ENCODE measurements at regions not wholly inside any gene's neighbourhood (a gene's known extent, or its start where the extent isn't known, plus 50 kb on each side); places are given as distances from the start of the nearest gene placed in this dataset.

DNA sequence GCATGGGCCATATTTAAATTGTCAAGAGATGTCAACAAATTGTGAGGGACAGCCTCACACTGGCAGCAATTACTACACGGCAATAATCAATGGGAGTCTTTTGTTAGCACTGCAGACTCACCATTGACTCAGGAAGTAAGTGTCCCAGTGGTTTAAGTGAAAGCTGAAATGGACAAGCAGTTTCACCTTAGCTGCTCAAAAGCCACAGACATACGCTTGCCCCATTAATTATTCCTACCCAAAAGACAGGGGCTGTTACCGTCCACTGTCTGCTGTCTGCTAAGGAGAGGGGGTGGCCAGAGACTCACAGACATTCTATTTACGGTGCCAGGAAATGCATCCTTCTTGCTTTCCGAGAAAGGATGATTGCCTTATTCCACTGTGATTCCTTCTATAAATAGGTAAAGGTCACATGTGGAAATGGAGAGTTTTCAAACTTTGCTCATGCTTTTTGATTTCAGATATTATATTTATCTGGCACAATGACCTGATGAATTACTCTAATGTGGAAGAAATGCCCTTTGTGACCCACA, 309.7 kb upstream of the NFE2L3 start:
- TF ChIP-seq, protein P1, sequence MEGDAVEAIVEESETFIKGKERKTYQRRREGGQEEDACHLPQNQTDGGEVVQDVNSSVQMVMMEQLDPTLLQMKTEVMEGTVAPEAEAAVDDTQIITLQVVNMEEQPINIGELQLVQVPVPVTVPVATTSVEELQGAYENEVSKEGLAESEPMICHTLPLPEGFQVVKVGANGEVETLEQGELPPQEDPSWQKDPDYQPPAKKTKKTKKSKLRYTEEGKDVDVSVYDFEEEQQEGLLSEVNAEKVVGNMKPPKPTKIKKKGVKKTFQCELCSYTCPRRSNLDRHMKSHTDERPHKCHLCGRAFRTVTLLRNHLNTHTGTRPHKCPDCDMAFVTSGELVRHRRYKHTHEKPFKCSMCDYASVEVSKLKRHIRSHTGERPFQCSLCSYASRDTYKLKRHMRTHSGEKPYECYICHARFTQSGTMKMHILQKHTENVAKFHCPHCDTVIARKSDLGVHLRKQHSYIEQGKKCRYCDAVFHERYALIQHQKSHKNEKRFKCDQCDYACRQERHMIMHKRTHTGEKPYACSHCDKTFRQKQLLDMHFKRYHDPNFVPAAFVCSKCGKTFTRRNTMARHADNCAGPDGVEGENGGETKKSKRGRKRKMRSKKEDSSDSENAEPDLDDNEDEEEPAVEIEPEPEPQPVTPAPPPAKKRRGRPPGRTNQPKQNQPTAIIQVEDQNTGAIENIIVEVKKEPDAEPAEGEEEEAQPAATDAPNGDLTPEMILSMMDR (IDR thresholded peaks at IDR 0.05; ENCODE audit: borderline replicate concordance, control extremely low read depth, extremely low read depth, insufficient read depth, missing control alignments) = no peak
- DNase-seq (ENCODE audit: low spot score) = no peak
- in situ Hi-C loops (cut with MboI; ENCODE audit: low sequenced_read_pairs, unreplicated experiment) = loop anchor here (25.0 kb wide), 1 partner anchor 455 kb away; no protein-coding TSS in a partner anchor

DNA sequence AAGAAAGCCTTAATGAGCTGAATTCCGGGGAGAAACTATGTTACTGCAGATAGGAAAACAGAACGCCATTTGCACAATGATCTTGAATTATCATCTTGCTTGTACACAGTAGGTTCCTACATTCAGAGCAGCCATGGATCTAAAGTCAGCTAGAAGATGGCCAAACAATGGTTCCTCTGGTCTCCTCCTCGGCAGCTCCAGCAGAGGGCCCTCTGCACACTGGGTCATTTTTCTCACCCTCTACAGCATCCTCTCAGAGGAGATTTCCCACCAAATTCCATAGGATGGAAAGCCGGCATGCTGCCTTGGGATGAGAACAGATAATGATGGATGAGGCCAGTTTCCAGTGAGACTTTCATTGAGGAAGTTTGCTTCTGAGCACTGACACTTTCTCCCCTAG, 308.5 kb upstream of the NFE2L3 start:
- in situ Hi-C loops (cut with MboI; ENCODE audit: low sequenced_read_pairs, unreplicated experiment) = loop anchor here (25.0 kb wide), 1 partner anchor 456 kb away; no protein-coding TSS in a partner anchor
- DNase-seq (ENCODE audit: low spot score) = no peak
- TF ChIP-seq, protein P1 (IDR thresholded peaks at IDR 0.05; ENCODE audit: borderline replicate concordance, control extremely low read depth, extremely low read depth, insufficient read depth, missing control alignments) = no peak

GRCh38 chr7:25844102-25844870, 307.7 kb upstream of the NFE2L3 start:
- TF ChIP-seq, protein P1 (IDR thresholded peaks at IDR 0.05; ENCODE audit: borderline replicate concordance, control extremely low read depth, extremely low read depth, insufficient read depth, missing control alignments) = no peak
- no peak for DNase-seq (ENCODE audit: low spot score)
- in situ Hi-C loops (cut with MboI; ENCODE audit: low sequenced_read_pairs, unreplicated experiment) = loop anchor here (25.0 kb wide), 1 partner anchor 457 kb away; no protein-coding TSS in a partner anchor

GRCh38 chr7:25845464-25845863, 306.5 kb upstream of the NFE2L3 start:
- TF ChIP-seq, protein P1 (IDR thresholded peaks at IDR 0.05; ENCODE audit: borderline replicate concordance, control extremely low read depth, extremely low read depth, insufficient read depth, missing control alignments) = no peak
- DNase-seq (ENCODE audit: low spot score) = no peak
- in situ Hi-C loops (cut with MboI; ENCODE audit: low sequenced_read_pairs, unreplicated experiment) = loop anchor here (25.0 kb wide), 1 partner anchor 458 kb away; no protein-coding TSS in a partner anchor

GRCh38 chr7:25846722-25847121, 305.3 kb upstream of the NFE2L3 start:
- TF ChIP-seq, protein P1 (IDR thresholded peaks at IDR 0.05; ENCODE audit: borderline replicate concordance, control extremely low read depth, extremely low read depth, insufficient read depth, missing control alignments) = no peak
- in situ Hi-C loops (cut with MboI; ENCODE audit: low sequenced_read_pairs, unreplicated experiment) = loop anchor here (25.0 kb wide), 1 partner anchor 459 kb away; no protein-coding TSS in a partner anchor
- DNase-seq (ENCODE audit: low spot score) = no peak

DNA sequence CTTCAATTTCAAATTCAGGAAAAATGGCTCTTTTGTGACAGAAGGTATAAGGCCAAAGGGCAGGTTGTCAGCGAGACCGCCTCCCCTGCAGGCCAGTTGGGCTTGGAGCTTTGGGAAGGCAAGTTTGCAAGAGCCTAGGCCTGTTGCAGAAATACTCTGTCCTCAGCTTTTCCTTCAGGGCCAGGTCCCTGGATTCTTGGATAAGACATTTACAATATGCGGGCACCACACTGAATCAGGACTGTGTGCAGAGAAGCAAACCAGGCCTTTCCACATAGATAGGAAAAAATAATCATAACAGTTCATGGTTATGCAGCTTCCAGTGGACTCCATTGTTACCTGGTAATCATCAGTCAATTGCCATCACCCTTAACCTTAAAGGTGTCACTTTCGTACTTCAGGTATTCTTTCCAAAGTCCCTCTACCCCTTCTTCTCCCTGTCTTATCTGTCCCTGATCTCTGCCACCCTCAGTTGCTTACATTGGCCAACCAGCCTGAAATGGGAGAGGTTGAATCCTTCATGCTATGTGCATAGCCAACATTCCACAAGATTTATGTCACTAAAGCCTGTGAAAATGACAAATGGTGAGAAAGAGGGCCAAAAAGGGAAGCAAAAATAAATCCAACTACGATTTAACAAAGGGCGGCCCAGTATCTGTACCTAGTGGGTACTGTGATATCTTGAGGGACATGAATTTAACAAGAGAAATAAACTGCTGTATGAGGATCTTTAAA, 304.5 kb upstream of the NFE2L3 start:
- DNase-seq (ENCODE audit: low spot score) = no peak
- in situ Hi-C loops (cut with MboI; ENCODE audit: low sequenced_read_pairs, unreplicated experiment) = loop anchor here (25.0 kb wide), 1 partner anchor 460 kb away; no protein-coding TSS in a partner anchor
- TF ChIP-seq, protein P1 (IDR thresholded peaks at IDR 0.05; ENCODE audit: borderline replicate concordance, control extremely low read depth, extremely low read depth, insufficient read depth, missing control alignments) = no peak
